ENCODE measurements at regions not wholly inside any gene's neighbourhood (a gene's known extent, or its start where the extent isn't known, plus 50 kb on each side); places are given as distances from the start of the nearest gene placed in this dataset.

DNA sequence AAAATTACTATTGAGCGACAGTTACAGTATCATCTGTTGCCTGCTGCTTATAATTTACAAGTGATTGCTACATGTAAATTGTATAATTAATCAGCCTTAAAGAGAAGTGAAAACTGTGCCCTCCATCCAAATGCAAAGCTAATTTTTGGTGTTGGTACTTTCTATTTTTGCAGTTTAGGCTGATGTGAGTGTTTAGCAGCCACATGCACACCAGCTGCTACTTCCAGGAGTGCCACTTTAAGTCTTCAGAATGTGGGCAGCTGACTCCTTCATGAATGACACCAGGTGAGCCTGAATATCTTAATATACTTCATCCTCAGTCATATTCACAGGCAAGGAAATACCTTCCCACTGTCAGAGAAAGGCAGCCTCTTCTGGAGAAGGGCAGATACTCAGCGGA is 149.8 kb upstream of the RASGEF1B start:
- intact Hi-C loops (cut with DNase I; ENCODE audit: low total_unique reads): no loop called here
- TF ChIP-seq POLR2A (IDR thresholded peaks at IDR 0.05): no peak
- TF ChIP-seq, protein P1, sequence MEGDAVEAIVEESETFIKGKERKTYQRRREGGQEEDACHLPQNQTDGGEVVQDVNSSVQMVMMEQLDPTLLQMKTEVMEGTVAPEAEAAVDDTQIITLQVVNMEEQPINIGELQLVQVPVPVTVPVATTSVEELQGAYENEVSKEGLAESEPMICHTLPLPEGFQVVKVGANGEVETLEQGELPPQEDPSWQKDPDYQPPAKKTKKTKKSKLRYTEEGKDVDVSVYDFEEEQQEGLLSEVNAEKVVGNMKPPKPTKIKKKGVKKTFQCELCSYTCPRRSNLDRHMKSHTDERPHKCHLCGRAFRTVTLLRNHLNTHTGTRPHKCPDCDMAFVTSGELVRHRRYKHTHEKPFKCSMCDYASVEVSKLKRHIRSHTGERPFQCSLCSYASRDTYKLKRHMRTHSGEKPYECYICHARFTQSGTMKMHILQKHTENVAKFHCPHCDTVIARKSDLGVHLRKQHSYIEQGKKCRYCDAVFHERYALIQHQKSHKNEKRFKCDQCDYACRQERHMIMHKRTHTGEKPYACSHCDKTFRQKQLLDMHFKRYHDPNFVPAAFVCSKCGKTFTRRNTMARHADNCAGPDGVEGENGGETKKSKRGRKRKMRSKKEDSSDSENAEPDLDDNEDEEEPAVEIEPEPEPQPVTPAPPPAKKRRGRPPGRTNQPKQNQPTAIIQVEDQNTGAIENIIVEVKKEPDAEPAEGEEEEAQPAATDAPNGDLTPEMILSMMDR (IDR thresholded peaks at IDR 0.05): no peak
- Histone ChIP-seq H3K27ac (no peak overlapping the region), H3K36me3 (ENCODE audit: low read depth, missing control alignments) (no peaks in the 10 kb centered on the region), H3K9me3 (no peaks in the 10 kb centered on the region), H3K27me3 (no peaks in the 10 kb centered on the region), H3K4me1 (peaks cover 5% of the 10 kb centered on the region), H3K4me3 (no peak overlapping the region)
- 47 to 49% methylated on average over 2 of the region's 2 CpGs for WGBS, 2 donors
- no peak for DNase-seq

DNA sequence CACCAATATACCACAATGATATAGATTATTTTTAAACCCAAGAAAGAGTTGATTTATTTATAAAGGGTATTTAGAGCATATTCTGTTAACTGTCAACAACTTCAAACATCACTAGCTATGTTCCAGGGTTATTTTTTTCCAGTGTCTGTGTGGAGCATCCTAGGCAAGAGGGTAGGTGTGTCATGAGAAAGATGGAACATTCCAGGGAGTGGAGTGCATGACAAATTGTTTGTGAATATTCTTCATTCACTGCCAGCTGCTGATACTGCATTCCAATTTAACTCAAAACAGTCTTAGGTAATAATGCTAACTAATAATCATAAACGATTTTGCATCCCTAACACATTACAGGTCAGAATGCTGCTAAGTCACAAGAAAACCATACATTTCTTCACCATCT is 148.7 kb upstream of the RASGEF1B start:
- intact Hi-C loops (cut with DNase I; ENCODE audit: low total_unique reads): no loop called here
- no peak overlapping the region for H3K27ac ChIP-seq
- no peaks in the 10 kb centered on the region for H3K9me3 ChIP-seq
- H3K27me3 ChIP-seq: no peaks in the 10 kb centered on the region
- no peaks in the 10 kb centered on the region for H3K36me3 ChIP-seq (ENCODE audit: low read depth, missing control alignments)
- peaks cover 5% of the 10 kb centered on the region for H3K4me1 ChIP-seq
- DNase-seq: no peak
- no peak overlapping the region for H3K4me3 ChIP-seq
- 65 to 100% methylated on average over 1 of the region's 1 CpG for WGBS, 2 donors
- TF ChIP-seq POLR2A (IDR thresholded peaks at IDR 0.05): no peak
- TF ChIP-seq, protein P1 (IDR thresholded peaks at IDR 0.05): no peak

DNA sequence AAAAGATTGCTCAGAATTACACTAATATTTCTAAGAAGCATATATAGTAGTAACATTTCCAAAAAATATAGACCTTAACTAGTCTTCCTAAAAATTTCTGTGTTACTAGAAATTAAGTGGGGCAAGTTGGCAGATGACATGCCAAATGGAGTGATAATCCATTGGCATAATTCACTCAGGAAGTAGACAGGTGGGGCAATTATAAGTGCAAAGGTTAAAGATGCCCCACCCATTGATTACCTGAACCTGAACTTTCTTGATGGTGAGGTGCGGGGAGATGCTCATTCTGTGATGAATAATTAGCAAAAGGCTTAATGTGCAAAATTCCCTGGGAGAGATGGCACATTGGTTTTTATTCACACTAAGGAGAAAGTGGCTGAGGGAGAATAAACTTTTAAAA is 145.8 kb upstream of the RASGEF1B start:
- no peak for DNase-seq
- 89 to 94% methylated on average over 1 of the region's 1 CpG for WGBS, 2 donors
- no peak for TF ChIP-seq POLR2A (IDR thresholded peaks at IDR 0.05)
- TF ChIP-seq, protein P1 (IDR thresholded peaks at IDR 0.05): no peak
- no peaks in the 10 kb centered on the region for H3K9me3 ChIP-seq
- H3K36me3 ChIP-seq (ENCODE audit: low read depth, missing control alignments): no peaks in the 10 kb centered on the region
- H3K27ac ChIP-seq: no peak overlapping the region
- no peak overlapping the region for H3K4me3 ChIP-seq
- no peaks in the 10 kb centered on the region for H3K4me1 ChIP-seq
- H3K27me3 ChIP-seq: no peaks in the 10 kb centered on the region
- intact Hi-C loops (cut with DNase I; ENCODE audit: low total_unique reads): no loop called here

DNA sequence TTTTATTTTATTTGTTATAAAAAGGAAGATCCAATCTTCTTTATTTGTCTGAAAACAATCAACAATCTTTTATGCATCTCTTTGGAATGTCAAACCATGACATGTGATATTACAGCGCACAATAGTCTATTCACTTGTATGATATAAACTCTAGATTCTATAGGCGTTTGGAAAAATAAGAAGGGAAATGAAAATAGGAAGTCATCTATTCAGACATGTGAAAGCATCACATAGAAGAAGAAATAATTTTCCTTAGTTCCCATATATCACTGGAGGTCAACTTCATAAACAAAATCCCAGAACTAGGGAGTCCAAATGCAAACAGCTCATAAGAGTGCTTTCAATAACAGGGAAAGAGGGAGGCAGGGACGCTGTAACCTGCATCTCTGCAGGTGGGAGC is 139.5 kb upstream of the RASGEF1B start:
- WGBS, 2 donors: 91% methylated on average over 3 of the region's 3 CpGs
- Histone ChIP-seq H3K9me3 (no peaks in the 10 kb centered on the region), H3K4me1 (peaks cover 5% of the 10 kb centered on the region), H3K4me3 (no peak overlapping the region), H3K27ac (no peak overlapping the region), H3K36me3 (ENCODE audit: low read depth, missing control alignments) (no peaks in the 10 kb centered on the region), H3K27me3 (no peaks in the 10 kb centered on the region)
- intact Hi-C loops (cut with DNase I; ENCODE audit: low total_unique reads): no loop called here
- DNase-seq: no peak
- TF ChIP-seq POLR2A (IDR thresholded peaks at IDR 0.05): no peak
- TF ChIP-seq, protein P1 (IDR thresholded peaks at IDR 0.05): no peak

DNA sequence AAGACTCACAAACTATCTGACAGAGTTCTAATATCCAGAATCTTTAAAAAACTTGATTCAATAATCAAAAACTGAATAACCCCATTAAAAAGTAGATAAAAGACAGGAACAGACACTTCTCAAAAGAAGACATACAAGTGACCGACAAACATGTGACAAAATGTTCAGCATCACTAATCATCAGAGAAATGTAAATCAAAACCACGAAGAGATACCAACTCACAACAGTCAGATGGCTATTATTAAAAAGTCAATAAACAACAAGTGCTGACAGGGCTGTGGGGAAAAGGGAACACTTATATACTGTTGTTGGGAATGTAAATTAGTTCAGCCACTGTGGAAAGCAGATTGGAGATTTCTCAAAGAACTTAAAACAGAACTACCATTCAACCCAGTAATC is 138.1 kb upstream of the RASGEF1B start:
- intact Hi-C loops (cut with DNase I; ENCODE audit: low total_unique reads): no loop called here
- Histone ChIP-seq H3K36me3 (ENCODE audit: low read depth, missing control alignments) (no peaks in the 10 kb centered on the region), H3K27ac (no peak overlapping the region), H3K4me3 (no peak overlapping the region), H3K9me3 (no peaks in the 10 kb centered on the region), H3K27me3 (no peaks in the 10 kb centered on the region), H3K4me1 (peaks cover 5% of the 10 kb centered on the region)
- TF ChIP-seq, protein P1 (IDR thresholded peaks at IDR 0.05): no peak
- TF ChIP-seq POLR2A (IDR thresholded peaks at IDR 0.05): no peak
- WGBS, 2 donors: 89 to 91% methylated on average over 2 of the region's 2 CpGs
- DNase-seq: no peak
